ENCODE measurements at regions not wholly inside any gene's neighbourhood (a gene's known extent, or its start where the extent isn't known, plus 50 kb on each side); places are given as distances from the start of the nearest gene placed in this dataset.

- TF ChIP-seq YY1 (IDR thresholded peaks at IDR 0.05; ENCODE audit: insufficient read depth, insufficient read length) (no peak), SUZ12 (IDR thresholded peaks at IDR 0.05; ENCODE audit: extremely low read depth, insufficient read depth, insufficient read length) (no peak), ZNF274 (IDR thresholded peaks at IDR 0.05; ENCODE audit: low read depth, low read length) (no peak)
- no peak overlapping the region for H3K4me3 ChIP-seq (ENCODE audit: insufficient read length, low read depth)
- no peak for DNase-seq (ENCODE audit: low read depth, low spot score)
- H3K9me3 ChIP-seq (ENCODE audit: insufficient read depth, low read length): 0 out of 2 replicates have a peak, but pooled peaks cover 6% of the 10 kb centered on the region
- no peaks in the 10 kb centered on the region for H3K36me3 ChIP-seq (ENCODE audit: insufficient read depth, insufficient read length, low read length)
- H3K4me1 ChIP-seq (ENCODE audit: insufficient read depth, insufficient read length): no peaks in the 10 kb centered on the region
- no peaks in the 10 kb centered on the region for H3K27me3 ChIP-seq (ENCODE audit: insufficient read depth, insufficient read length)
- H3K9ac ChIP-seq (ENCODE audit: insufficient read length, low read depth): no peak overlapping the region
These were observed 234.7 kb upstream of the TBX3 start for GRCh38 chr12:114918535-114919233.

DNA sequence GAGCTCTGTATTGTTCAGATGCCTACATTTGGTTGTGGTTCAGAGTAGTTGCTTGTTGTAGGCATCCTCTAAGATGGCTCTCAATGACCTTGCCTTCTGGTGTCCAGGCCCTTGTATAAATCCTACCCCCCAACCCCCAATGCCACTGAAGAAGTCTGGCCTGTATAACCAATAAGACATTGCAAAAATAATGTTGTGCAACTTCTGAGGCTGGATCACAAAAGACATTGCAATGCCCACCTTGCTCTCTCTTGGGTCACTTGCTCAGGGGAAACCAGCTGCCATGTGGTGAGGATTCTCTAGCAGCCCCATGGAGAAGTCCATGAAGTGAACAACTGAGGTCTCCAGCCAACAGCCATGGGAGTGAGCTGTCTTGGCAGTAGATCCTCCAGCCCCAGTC is 234.0 kb upstream of the TBX3 start:
- TF ChIP-seq SUZ12 (IDR thresholded peaks at IDR 0.05; ENCODE audit: extremely low read depth, insufficient read depth, insufficient read length) (no peak), YY1 (IDR thresholded peaks at IDR 0.05; ENCODE audit: insufficient read depth, insufficient read length) (no peak), ZNF274 (IDR thresholded peaks at IDR 0.05; ENCODE audit: low read depth, low read length) (no peak)
- H3K36me3 ChIP-seq (ENCODE audit: insufficient read depth, insufficient read length, low read length): no peaks in the 10 kb centered on the region
- no peak for DNase-seq (ENCODE audit: low read depth, low spot score)
- H3K27me3 ChIP-seq (ENCODE audit: insufficient read depth, insufficient read length): no peaks in the 10 kb centered on the region
- no peak overlapping the region for H3K4me3 ChIP-seq (ENCODE audit: insufficient read length, low read depth)
- 0 out of 2 replicates have a peak, but pooled peaks cover 6% of the 10 kb centered on the region for H3K9me3 ChIP-seq (ENCODE audit: insufficient read depth, low read length)
- H3K9ac ChIP-seq (ENCODE audit: insufficient read length, low read depth): no peak overlapping the region
- H3K4me1 ChIP-seq (ENCODE audit: insufficient read depth, insufficient read length): no peaks in the 10 kb centered on the region

DNA sequence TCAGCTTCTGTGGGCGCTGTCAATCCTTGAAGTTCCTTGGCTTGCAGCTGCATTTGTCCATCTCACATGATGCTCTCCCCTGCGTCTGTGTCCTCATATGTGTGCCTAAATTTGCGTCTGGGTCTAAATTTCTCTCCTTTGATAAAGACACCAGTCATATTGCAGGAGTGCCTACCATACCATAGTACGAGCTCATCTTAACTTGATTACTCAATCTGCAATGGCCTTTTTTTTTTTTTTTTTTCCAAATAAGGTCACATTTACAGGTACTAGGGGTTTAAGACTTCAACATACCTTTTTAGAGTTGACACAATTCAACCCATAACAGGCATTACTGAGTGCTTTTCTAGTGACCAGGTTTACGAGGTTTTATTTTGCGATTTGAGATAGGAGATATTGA is 233.3 kb upstream of the TBX3 start:
- H3K4me3 ChIP-seq (ENCODE audit: insufficient read length, low read depth): no peak overlapping the region
- no peaks in the 10 kb centered on the region for H3K27me3 ChIP-seq (ENCODE audit: insufficient read depth, insufficient read length)
- no peak overlapping the region for H3K9ac ChIP-seq (ENCODE audit: insufficient read length, low read depth)
- H3K4me1 ChIP-seq (ENCODE audit: insufficient read depth, insufficient read length): no peaks in the 10 kb centered on the region
- H3K9me3 ChIP-seq (ENCODE audit: insufficient read depth, low read length): 0 out of 2 replicates have a peak, but pooled peaks cover 6% of the 10 kb centered on the region
- TF ChIP-seq SUZ12 (IDR thresholded peaks at IDR 0.05; ENCODE audit: extremely low read depth, insufficient read depth, insufficient read length) (no peak), YY1 (IDR thresholded peaks at IDR 0.05; ENCODE audit: insufficient read depth, insufficient read length) (no peak), ZNF274 (IDR thresholded peaks at IDR 0.05; ENCODE audit: low read depth, low read length) (no peak)
- DNase-seq (ENCODE audit: low read depth, low spot score): no peak
- no peaks in the 10 kb centered on the region for H3K36me3 ChIP-seq (ENCODE audit: insufficient read depth, insufficient read length, low read length)

- Histone ChIP-seq H3K9me3 (ENCODE audit: insufficient read depth, low read length) (0 out of 2 replicates have a peak, but pooled peaks cover 6% of the 10 kb centered on the region), H3K9ac (ENCODE audit: insufficient read length, low read depth) (no peak overlapping the region), H3K4me3 (ENCODE audit: insufficient read length, low read depth) (no peak overlapping the region), H3K36me3 (ENCODE audit: insufficient read depth, insufficient read length, low read length) (no peaks in the 10 kb centered on the region), H3K4me1 (ENCODE audit: insufficient read depth, insufficient read length) (no peaks in the 10 kb centered on the region), H3K27me3 (ENCODE audit: insufficient read depth, insufficient read length) (no peaks in the 10 kb centered on the region)
- TF ChIP-seq ZNF274 (IDR thresholded peaks at IDR 0.05; ENCODE audit: low read depth, low read length) (no peak), YY1 (IDR thresholded peaks at IDR 0.05; ENCODE audit: insufficient read depth, insufficient read length) (no peak), SUZ12 (IDR thresholded peaks at IDR 0.05; ENCODE audit: extremely low read depth, insufficient read depth, insufficient read length) (no peak)
- no peak for DNase-seq (ENCODE audit: low read depth, low spot score)
These were observed 232.6 kb upstream of the TBX3 start for GRCh38 chr12:114916541-114916940.

- no peaks in the 10 kb centered on the region for H3K4me1 ChIP-seq (ENCODE audit: insufficient read depth, insufficient read length)
- no peak overlapping the region for H3K9ac ChIP-seq (ENCODE audit: insufficient read length, low read depth)
- DNase-seq (ENCODE audit: low read depth, low spot score): no peak
- no peaks in the 10 kb centered on the region for H3K36me3 ChIP-seq (ENCODE audit: insufficient read depth, insufficient read length, low read length)
- H3K9me3 ChIP-seq (ENCODE audit: insufficient read depth, low read length): 0 out of 2 replicates have a peak, but pooled peaks cover 6% of the 10 kb centered on the region
- H3K4me3 ChIP-seq (ENCODE audit: insufficient read length, low read depth): no peak overlapping the region
- TF ChIP-seq ZNF274 (IDR thresholded peaks at IDR 0.05; ENCODE audit: low read depth, low read length) (no peak), YY1 (IDR thresholded peaks at IDR 0.05; ENCODE audit: insufficient read depth, insufficient read length) (no peak), SUZ12 (IDR thresholded peaks at IDR 0.05; ENCODE audit: extremely low read depth, insufficient read depth, insufficient read length) (no peak)
- no peaks in the 10 kb centered on the region for H3K27me3 ChIP-seq (ENCODE audit: insufficient read depth, insufficient read length)
These were observed 232.1 kb upstream of the TBX3 start for GRCh38 chr12:114916124-114916523.

DNA sequence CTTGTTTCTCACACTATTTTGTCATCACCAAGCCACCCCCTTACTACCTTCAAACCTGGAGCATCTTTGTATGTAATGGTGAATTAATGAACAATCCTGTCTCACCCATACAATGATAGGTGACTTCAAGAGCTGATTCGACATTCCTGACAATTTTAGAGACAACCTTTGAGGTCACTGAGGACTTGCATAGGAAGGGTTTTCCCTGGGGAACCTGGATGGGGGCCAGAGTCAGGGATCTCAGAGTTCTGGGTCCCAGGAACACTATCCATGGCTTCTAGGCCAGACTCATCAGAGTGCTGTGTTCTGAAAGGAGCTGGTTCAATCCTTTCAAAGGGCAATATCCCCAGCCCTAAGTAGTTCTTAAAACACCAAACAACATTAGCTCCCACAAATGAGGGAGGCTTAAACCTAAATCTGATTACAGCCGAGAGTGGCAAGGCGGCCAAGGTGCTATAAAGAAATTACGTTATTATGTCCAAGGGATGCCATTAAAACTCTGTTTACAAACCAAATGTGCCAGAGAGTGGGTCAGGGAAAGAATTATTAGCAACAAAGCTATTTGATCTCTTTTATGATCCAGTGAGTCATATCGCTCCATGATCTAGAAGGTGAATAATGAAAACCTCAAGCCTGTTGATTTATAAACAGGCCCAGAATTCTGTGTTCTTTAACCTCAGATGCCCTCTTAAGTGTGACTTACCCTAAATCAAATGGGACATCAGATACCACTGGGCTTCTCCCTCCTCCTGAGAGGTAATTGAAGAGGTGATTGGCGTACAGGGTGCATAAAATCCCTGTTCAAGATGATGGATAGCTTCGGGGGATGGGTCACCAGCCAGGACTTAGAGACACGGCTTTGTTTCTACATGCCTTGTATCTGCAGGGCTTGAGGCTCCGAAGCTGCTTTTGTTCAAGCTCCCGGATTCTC is 230.2 kb upstream of the TBX3 start:
- H3K9ac ChIP-seq (ENCODE audit: insufficient read length, low read depth): no peak overlapping the region
- H3K4me1 ChIP-seq (ENCODE audit: insufficient read depth, insufficient read length): no peaks in the 10 kb centered on the region
- no peak for TF ChIP-seq ZNF274 (IDR thresholded peaks at IDR 0.05; ENCODE audit: low read depth, low read length)
- TF ChIP-seq YY1 (IDR thresholded peaks at IDR 0.05; ENCODE audit: insufficient read depth, insufficient read length): no peak
- TF ChIP-seq SUZ12 (IDR thresholded peaks at IDR 0.05; ENCODE audit: extremely low read depth, insufficient read depth, insufficient read length): no peak
- no peak for DNase-seq (ENCODE audit: low read depth, low spot score)
- no peaks in the 10 kb centered on the region for H3K27me3 ChIP-seq (ENCODE audit: insufficient read depth, insufficient read length)
- H3K4me3 ChIP-seq (ENCODE audit: insufficient read length, low read depth): no peak overlapping the region
- 0 out of 2 replicates have a peak, but pooled peaks cover 6% of the 10 kb centered on the region for H3K9me3 ChIP-seq (ENCODE audit: insufficient read depth, low read length)
- no peaks in the 10 kb centered on the region for H3K36me3 ChIP-seq (ENCODE audit: insufficient read depth, insufficient read length, low read length)

DNA sequence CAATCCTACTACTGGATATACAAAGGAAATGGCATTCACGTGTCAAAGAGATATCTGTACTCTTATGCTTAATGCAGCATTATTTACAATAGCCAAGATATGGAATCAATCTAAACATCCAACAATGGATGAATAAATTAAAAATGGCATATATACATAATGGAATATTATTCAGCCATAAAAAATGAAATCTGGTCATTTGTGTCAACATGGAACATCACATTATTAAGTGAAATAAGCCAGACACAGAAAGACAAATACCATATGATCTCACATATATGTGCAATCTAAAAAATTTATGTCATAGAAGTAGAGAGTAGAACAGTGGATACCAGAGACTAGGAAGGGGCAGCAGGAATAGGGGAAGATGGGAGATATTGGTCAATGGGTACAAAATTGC is 228.8 kb upstream of the TBX3 start:
- Histone ChIP-seq H3K36me3 (ENCODE audit: insufficient read depth, insufficient read length, low read length) (no peaks in the 10 kb centered on the region), H3K9me3 (ENCODE audit: insufficient read depth, low read length) (no peaks in the 10 kb centered on the region), H3K9ac (ENCODE audit: insufficient read length, low read depth) (no peak overlapping the region), H3K4me3 (ENCODE audit: insufficient read length, low read depth) (no peak overlapping the region), H3K4me1 (ENCODE audit: insufficient read depth, insufficient read length) (no peaks in the 10 kb centered on the region), H3K27me3 (ENCODE audit: insufficient read depth, insufficient read length) (no peaks in the 10 kb centered on the region)
- no peak for TF ChIP-seq ZNF274 (IDR thresholded peaks at IDR 0.05; ENCODE audit: low read depth, low read length)
- no peak for TF ChIP-seq SUZ12 (IDR thresholded peaks at IDR 0.05; ENCODE audit: extremely low read depth, insufficient read depth, insufficient read length)
- TF ChIP-seq YY1 (IDR thresholded peaks at IDR 0.05; ENCODE audit: insufficient read depth, insufficient read length): no peak
- no peak for DNase-seq (ENCODE audit: low read depth, low spot score)

All from NT2/D1 (cell line).